ENCODE measurements at regions not wholly inside any gene's neighbourhood (a gene's known extent, or its start where the extent isn't known, plus 50 kb on each side); places are given as distances from the start of the nearest gene placed in this dataset.

- TF ChIP-seq CTCF (IDR thresholded peaks at IDR 0.05; ENCODE audit: low read depth, low read length) (no peak), MYC (IDR thresholded peaks at IDR 0.05; ENCODE audit: low read depth, low read length) (no peak), POLR2A (IDR thresholded peaks at IDR 0.05; ENCODE audit: extremely low read depth, insufficient read length) (no peak), MAX (IDR thresholded peaks at IDR 0.05; ENCODE audit: low read depth, low read length) (no peak)
Observed at GRCh38 chr18:77361382-77361781, 111.7 kb downstream of the GALR1 start.
